DND-41 (cell line): ENCODE measurements at regions not wholly inside any gene's neighbourhood (a gene's known extent, or its start where the extent isn't known, plus 50 kb on each side); places are given as distances from the start of the nearest gene placed in this dataset.

Source experiments
- EZH2 ChIP-seq: IDR thresholded peaks from 3 replicates; pipeline ENCODE4 v1.6.1; 2012; ENCODE audit warnings: borderline replicate concordance, low read depth, mild to moderate bottlenecking, moderate library complexity, low read length, inconsistent platforms; ENCODE audit not compliant: severe bottlenecking
- TF ChIP-seq, protein P1 (sequence below): IDR thresholded peaks from 2 replicates; pipeline ENCODE4 v1.5.1; 2012; ENCODE audit warnings: borderline replicate concordance, low read length, moderate library complexity, mild to moderate bottlenecking; ENCODE audit not compliant: poor library complexity, severe bottlenecking; ENCODE audit errors: extremely low read depth

DNA sequence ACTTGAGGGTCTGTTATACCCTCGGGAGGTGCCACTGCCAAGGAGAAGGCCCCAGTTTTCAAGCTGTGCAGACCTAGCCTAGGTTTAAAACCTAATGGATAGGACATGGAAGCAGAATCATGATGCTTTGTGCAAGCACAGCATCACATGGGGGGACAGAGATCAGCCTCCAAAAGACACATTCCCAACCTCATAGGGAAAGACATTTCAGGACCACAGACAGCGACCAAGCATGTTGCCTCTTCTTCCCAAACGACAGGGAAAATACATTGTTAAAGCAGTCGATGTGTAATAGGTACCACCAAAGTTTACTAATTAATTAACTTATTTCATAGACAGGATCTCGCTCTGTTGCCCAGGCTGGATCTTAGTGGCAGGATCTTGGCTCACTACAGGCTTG, 573.9 kb downstream of the TCERG1L start:
- TF ChIP-seq, protein P1, sequence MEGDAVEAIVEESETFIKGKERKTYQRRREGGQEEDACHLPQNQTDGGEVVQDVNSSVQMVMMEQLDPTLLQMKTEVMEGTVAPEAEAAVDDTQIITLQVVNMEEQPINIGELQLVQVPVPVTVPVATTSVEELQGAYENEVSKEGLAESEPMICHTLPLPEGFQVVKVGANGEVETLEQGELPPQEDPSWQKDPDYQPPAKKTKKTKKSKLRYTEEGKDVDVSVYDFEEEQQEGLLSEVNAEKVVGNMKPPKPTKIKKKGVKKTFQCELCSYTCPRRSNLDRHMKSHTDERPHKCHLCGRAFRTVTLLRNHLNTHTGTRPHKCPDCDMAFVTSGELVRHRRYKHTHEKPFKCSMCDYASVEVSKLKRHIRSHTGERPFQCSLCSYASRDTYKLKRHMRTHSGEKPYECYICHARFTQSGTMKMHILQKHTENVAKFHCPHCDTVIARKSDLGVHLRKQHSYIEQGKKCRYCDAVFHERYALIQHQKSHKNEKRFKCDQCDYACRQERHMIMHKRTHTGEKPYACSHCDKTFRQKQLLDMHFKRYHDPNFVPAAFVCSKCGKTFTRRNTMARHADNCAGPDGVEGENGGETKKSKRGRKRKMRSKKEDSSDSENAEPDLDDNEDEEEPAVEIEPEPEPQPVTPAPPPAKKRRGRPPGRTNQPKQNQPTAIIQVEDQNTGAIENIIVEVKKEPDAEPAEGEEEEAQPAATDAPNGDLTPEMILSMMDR: no peak
- no peak for TF ChIP-seq EZH2
